Uterus (tissue), 3 donors: ENCODE measurements at regions not wholly inside any gene's neighbourhood (a gene's known extent, or its start where the extent isn't known, plus 50 kb on each side); places are given as distances from the start of the nearest gene placed in this dataset.
A peak's percentile ranks its signal among the peaks of the same experiment; 100 is the strongest.

ENCODE experiments used
- DNase-seq, 2 donors: peaks; one replicate each; pipeline ENCODE4 v3.0.0-alpha.2; 2019 to 2020
- H3K27ac ChIP-seq, 2 donors: fragments of 200-600 bp; sonication (generic); 1 replicate in 1 of 2; 2 replicates in 1 of 2; pipeline ENCODE4 v1.5.1; 2016 to 2018
- H3K27me3 ChIP-seq, 2 donors: fragments of 200-600 bp; sonication (generic); one replicate each; pipeline ENCODE4 v1.5.1; 2018 to 2019; ENCODE audit warnings: control low read depth in 1 of 2
- H3K36me3 ChIP-seq, 2 donors: fragments of 200-600 bp; sonication (generic); one replicate each; pipeline ENCODE4 v1.5.1; 2019; ENCODE audit warnings: control low read depth in 1 of 2
- H3K4me1 ChIP-seq, 2 donors: fragments of 200-600 bp; sonication (generic); one replicate each; pipeline ENCODE4 v1.5.1; 2018 to 2019; ENCODE audit warnings: control low read depth in 1 of 2
- H3K4me3 ChIP-seq, 2 donors: fragments of 200-600 bp; sonication (generic); 1 replicate in 1 of 2; 2 replicates in 1 of 2; pipeline ENCODE4 v1.5.1; 2018 to 2019; ENCODE audit warnings: mild to moderate bottlenecking in 1 of 2
- H3K9me3 ChIP-seq, 2 donors: fragments of 200-600 bp; sonication (generic); one replicate each; pipeline ENCODE4 v1.5.1; 2019; ENCODE audit warnings: control low read depth in 1 of 2
- CTCF ChIP-seq, 4 experiments: fragments of 200-600 bp in 2 of 4; fragments of 450-650 bp in 2 of 4; sonication (generic) in 2 of 4; IDR thresholded peaks; one replicate each; pipeline ENCODE4 v1.5.1; 2016 to 2019; ENCODE audit warnings: antibody characterized with exemption in 4 of 4, mild to moderate bottlenecking in 2 of 4, moderate library complexity in 1 of 4
- POLR2A ChIP-seq, 2 donors: fragments of 450-650 bp; IDR thresholded peaks; one replicate each; pipeline ENCODE4 v1.6.1; 2016; ENCODE audit warnings: antibody characterized with exemption in 2 of 2, mild to moderate bottlenecking in 1 of 2, moderate library complexity in 1 of 2
- intact Hi-C: fragments of 100-400 bp; cut with DNase I; formaldehyde crosslinking; loops from one replicate; pipeline ENCODE4 v1.15.1; 2023; ENCODE audit warnings: low total_unique reads
- donor health status: DM: yes; HTN: yes; CAD: no.

DNA sequence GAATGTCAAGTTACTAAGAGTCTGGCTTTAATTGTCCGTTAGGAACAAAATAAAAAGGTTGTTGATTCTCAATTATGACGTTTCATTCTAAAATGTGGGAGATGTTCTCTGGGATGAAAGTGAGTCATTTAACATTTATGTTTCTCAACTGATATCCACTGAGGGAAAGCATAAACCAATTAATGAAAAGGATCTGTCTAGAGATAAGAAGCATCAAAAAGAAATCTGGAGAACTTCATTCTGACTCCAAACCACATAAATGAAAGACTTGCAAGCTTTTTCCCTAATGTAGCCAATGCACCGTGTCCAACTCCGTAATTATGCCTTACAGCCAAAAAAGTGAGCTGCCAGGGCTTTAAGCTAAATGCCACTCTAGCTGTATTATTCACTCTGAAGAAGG, 654.2 kb downstream of the TLE1 start:
- peak; percentile 25 to 52 for DNase-seq
- Histone ChIP-seq H3K27ac (peak overlapping the region; percentile 47 to 69), H3K4me3 (no peak overlapping the region), H3K9me3 (no peaks in the 10 kb centered on the region), H3K36me3 (no peaks in the 10 kb centered on the region), H3K4me1 (no peaks in the 10 kb centered on the region), H3K27me3 (no peaks in the 10 kb centered on the region)
- intact Hi-C loops = no loop called here
- TF ChIP-seq POLR2A (IDR thresholded peaks at IDR 0.05) = no peak
- no peak for TF ChIP-seq CTCF (IDR thresholded peaks at IDR 0.05)

DNA sequence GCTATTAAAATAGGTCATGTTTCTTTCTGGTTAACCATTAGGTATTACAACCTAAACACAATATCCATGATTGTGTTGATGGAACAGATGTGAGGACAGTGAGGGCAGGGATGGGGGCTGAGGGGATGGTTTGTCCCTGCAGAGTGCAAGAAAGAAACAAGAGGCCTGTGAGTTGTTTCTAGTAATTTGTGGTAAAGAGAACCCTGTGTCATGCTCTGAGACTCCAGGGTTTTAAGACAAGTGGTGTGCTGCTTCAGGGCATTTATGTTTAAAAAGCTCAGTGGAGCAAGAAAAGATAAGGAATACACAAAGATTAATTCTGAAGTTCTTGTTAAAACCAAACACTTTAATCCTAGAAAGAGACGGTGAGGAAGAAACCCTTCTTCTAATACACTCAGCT, 656.5 kb downstream of the TLE1 start:
- H3K27ac ChIP-seq = peak overlapping the region; percentile 69 to 75

DNA sequence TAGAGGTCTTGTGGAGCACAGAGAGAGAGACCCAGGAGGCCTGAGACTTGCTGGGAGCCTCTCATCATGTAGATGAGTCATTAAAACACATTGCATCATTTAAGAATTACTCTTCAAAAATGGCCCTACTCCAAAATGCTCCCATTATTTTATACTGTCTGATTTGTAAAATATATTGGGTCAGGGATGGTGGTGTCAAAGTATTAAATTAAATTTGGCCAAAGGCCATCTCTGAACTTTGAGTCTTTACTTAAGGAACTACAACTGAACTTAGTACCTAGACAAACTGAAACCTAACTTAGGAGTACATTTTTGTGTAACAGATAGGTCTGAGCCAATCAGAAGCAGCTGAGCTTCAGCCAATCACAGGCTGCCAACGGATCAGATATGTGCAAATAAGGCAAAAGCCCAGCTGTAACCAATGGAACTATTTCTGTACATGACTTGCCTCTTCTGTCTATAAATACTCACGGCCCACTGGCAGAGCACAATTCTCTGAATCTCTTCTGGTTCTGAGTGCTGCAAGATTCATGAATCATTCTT, 657.2 kb downstream of the TLE1 start:
- peak; percentile 70 to 72 for DNase-seq
- intact Hi-C loops = no loop called here
- Histone ChIP-seq H3K27me3 (no peaks in the 10 kb centered on the region), H3K4me3 (no peak overlapping the region), H3K4me1 (no peaks in the 10 kb centered on the region), H3K27ac (peak overlapping the region; percentile 69 to 75), H3K9me3 (no peaks in the 10 kb centered on the region), H3K36me3 (no peaks in the 10 kb centered on the region)
- no peak for TF ChIP-seq CTCF (IDR thresholded peaks at IDR 0.05)
- no peak for TF ChIP-seq POLR2A (IDR thresholded peaks at IDR 0.05)

More for the DNA sequence above, 656.5 kb downstream of the TLE1 start:
- intact Hi-C loops = no loop called here
- TF ChIP-seq POLR2A (IDR thresholded peaks at IDR 0.05) = no peak
- TF ChIP-seq CTCF (IDR thresholded peaks at IDR 0.05) = no peak
- Histone ChIP-seq H3K36me3 (no peaks in the 10 kb centered on the region), H3K27me3 (no peaks in the 10 kb centered on the region), H3K9me3 (no peaks in the 10 kb centered on the region), H3K4me1 (no peaks in the 10 kb centered on the region), H3K4me3 (no peak overlapping the region)
- no peak for DNase-seq

DNA sequence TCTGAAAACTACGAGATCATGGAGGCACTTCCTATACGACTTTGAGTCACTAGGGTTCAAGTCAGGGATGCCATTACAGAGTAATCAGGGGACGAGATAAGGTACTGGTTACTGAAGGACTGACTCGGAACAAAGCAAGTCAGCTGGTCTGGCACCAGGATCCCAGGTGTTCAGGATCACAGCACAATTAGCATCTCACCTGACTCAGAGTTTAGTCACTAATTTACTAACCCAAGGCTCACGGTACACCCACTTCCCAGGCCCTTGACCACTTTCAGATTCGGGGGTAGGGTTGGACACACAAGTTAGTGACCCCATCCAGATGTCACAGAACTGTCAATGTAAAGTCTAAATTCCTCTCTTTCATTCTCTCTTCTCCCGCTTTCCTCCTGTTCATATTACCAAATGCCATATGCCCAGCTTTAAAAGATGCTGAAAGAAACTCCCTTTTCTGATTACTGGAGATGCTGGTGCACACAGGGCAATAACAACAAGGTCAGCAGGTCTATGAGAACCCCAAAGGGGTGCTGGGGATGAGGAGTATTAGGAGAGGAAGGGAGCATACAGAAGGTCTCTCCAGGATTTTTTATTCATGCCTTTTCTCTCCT, 657.8 kb downstream of the TLE1 start:
- H3K27ac ChIP-seq = peak overlapping the region; percentile 69 to 75
- H3K9me3 ChIP-seq = no peaks in the 10 kb centered on the region
- intact Hi-C loops = no loop called here
- no peaks in the 10 kb centered on the region for H3K4me1 ChIP-seq
- H3K4me3 ChIP-seq = no peak overlapping the region
- TF ChIP-seq CTCF (IDR thresholded peaks at IDR 0.05) (no peak), POLR2A (IDR thresholded peaks at IDR 0.05) (no peak)
- H3K36me3 ChIP-seq = no peaks in the 10 kb centered on the region
- peak in 1 of 2 donors; percentile 31 for DNase-seq
- H3K27me3 ChIP-seq = no peaks in the 10 kb centered on the region

- no peak for DNase-seq
- Histone ChIP-seq H3K4me3 (no peak overlapping the region), H3K27ac (no peak overlapping the region), H3K27me3 (no peaks in the 10 kb centered on the region), H3K4me1 (no peaks in the 10 kb centered on the region), H3K9me3 (no peaks in the 10 kb centered on the region), H3K36me3 (no peaks in the 10 kb centered on the region)
- no peak for TF ChIP-seq CTCF (IDR thresholded peaks at IDR 0.05)
- TF ChIP-seq POLR2A (IDR thresholded peaks at IDR 0.05) = no peak
- intact Hi-C loops = no loop called here
Measured at GRCh38 chr9:81030027-81030426, 659.3 kb downstream of the TLE1 start.
